ENCODE measurements at regions not wholly inside any gene's neighbourhood (a gene's known extent, or its start where the extent isn't known, plus 50 kb on each side); places are given as distances from the start of the nearest gene placed in this dataset.

GRCh38 chr13:90205911-90206310 is 1141.6 kb upstream of the MIR17HG start:
- Histone ChIP-seq H3K9ac (ENCODE audit: insufficient read depth in 1 of 2, low read depth in 2 of 2, low read length in 2 of 2) (no peak overlapping the region), H3K36me3 (ENCODE audit: control insufficient read depth, insufficient read depth, low read length) (no peaks in the 10 kb centered on the region), H4K20me1 (replicated peaks; ENCODE audit: control insufficient read depth, insufficient read depth, low read length) (no peaks in the 10 kb centered on the region), H3K27me3 (ENCODE audit: control insufficient read depth in 2 of 2, insufficient read depth in 2 of 2, low read length in 2 of 2) (no peaks in the 10 kb centered on the region), H3K27ac (ENCODE audit: extremely low read depth, low read depth, low read length) (no peak overlapping the region), H3K4me1 (replicated peaks in 1 of 2; ENCODE audit: control insufficient read depth in 2 of 2, insufficient read depth in 2 of 2, low read length in 2 of 2) (no peaks in the 10 kb centered on the region), H3K9me3 (replicated peaks; ENCODE audit: control insufficient read depth, insufficient read depth, low read depth, low read length) (peaks cover 4% of the 10 kb centered on the region; the same call in 1 of the 2 replicates), H2AFZ (ENCODE audit: low read depth, low read length) (no peak overlapping the region), H3K4me3 (no peak overlapping the region), H3K4me2 (ENCODE audit: insufficient read depth, low read length) (no peak overlapping the region), H3K9me1 (ENCODE audit: control insufficient read depth, insufficient read depth, low read length) (no peaks in the 10 kb centered on the region), H3K79me2 (ENCODE audit: control insufficient read depth, insufficient read depth, low read length) (no peaks in the 10 kb centered on the region)
- ChIA-PET CTCF (ENCODE audit: low intra/inter-chr PET ratio) (no interaction called here), POLR2A (interaction anchor here (1.3 kb wide), 1 partner anchor 353 kb away, joined by 6 read pairs; no protein-coding TSS in a partner anchor)
- under 1% methylated on average over 10 of the region's 10 CpGs for WGBS (ENCODE audit: insufficient coverage, low coverage, missing lambda C conversion rate)
- FAIRE-seq = no peak
- intact Hi-C loops (cut with micrococcal nuclease) = no loop called here
- TF ChIP-seq CREB3 (tag; conservative IDR thresholded peaks at IDR 0.05; ENCODE audit: low read depth) = no peak
- TF ChIP-seq ZNF121 (CRISPR knock-in tag; conservative IDR thresholded peaks at IDR 0.05) = no peak
- no peak for TF ChIP-seq CEBPG (CRISPR knock-in tag; IDR thresholded peaks at IDR 0.05)
- no peak for TF ChIP-seq CEBPG (tag; conservative IDR thresholded peaks at IDR 0.05 in 1 of 2, IDR thresholded peaks at IDR 0.05 in 1 of 2)
- no peak for TF ChIP-seq NR4A1 (CRISPR knock-in tag; IDR thresholded peaks at IDR 0.05)
- TF ChIP-seq NR4A1 (tag; IDR thresholded peaks at IDR 0.05) = no peak
- no peak for TF ChIP-seq MLLT1 (IDR thresholded peaks at IDR 0.05)
- TF ChIP-seq NFYB (IDR thresholded peaks at IDR 0.05; ENCODE audit: extremely low read depth, insufficient read length) = no peak
- TF ChIP-seq THRB (CRISPR knock-in tag; conservative IDR thresholded peaks at IDR 0.05) = no peak
- no peak for TF ChIP-seq ZC3H4 (CRISPR knock-in tag; IDR thresholded peaks at IDR 0.05; ENCODE audit: borderline replicate concordance)
- no peak for TF ChIP-seq ZNF584 (CRISPR knock-in tag; IDR thresholded peaks at IDR 0.05; ENCODE audit: low read depth)
- TF ChIP-seq KHSRP (IDR thresholded peaks at IDR 0.05) = no peak
- TF ChIP-seq ZBTB12 (CRISPR knock-in tag; IDR thresholded peaks at IDR 0.05) = no peak
- no peak for TF ChIP-seq JUN (IDR thresholded peaks at IDR 0.05; ENCODE audit: borderline replicate concordance, low read depth, low read length)
- no peak for TF ChIP-seq JUN (CRISPR knock-in tag; IDR thresholded peaks at IDR 0.05; ENCODE audit: borderline replicate concordance)
- no peak for TF ChIP-seq MAFK (IDR thresholded peaks at IDR 0.05; ENCODE audit: low read length)
- TF ChIP-seq SIX5 (IDR thresholded peaks at IDR 0.05; ENCODE audit: borderline replicate concordance in 1 of 2, insufficient read depth in 1 of 2, low read depth in 1 of 2, low read length in 2 of 2) = no peak
- no peak for TF ChIP-seq ZSCAN29 (IDR thresholded peaks at IDR 0.05)
- in situ Hi-C loops (cut with MboI) = no loop called here
- DNase-seq (ENCODE audit: extremely low read depth in 1 of 4, low spot score in 3 of 4) = no peak
- no peak for ATAC-seq
- no TSS peak for BruUV-seq (replicated peaks)

Measured in K562 (cell line).